Immature natural killer cell (primary cell): ENCODE measurements at regions not wholly inside any gene's neighbourhood (a gene's known extent, or its start where the extent isn't known, plus 50 kb on each side); places are given as distances from the start of the nearest gene placed in this dataset.
"Not testable (repeated sequence)": the region's sequence is repeated elsewhere in the genome, so short reads cannot be mapped to it uniquely, and the experiment has no call there.

ENCODE experiments used
- DNase-seq, 3 donors: peaks; one replicate each; pipeline ENCODE4 v3.0.0; 2022; ENCODE audit warnings: mixed read lengths in 1 of 3
- H3K27ac Mint-ChIP-seq, 6 donors: one replicate each; pipeline ENCODE4 v1.8.0; 2020; ENCODE audit warnings: mixed read lengths in 6 of 6, mild to moderate bottlenecking in 5 of 6, inconsistent platforms in 4 of 6, moderate library complexity in 3 of 6
- H3K27me3 Mint-ChIP-seq, 3 donors: one replicate each; pipeline ENCODE4 v1.8.0; 2020 to 2021; ENCODE audit warnings: low read depth in 3 of 3, mild to moderate bottlenecking in 3 of 3, mixed read lengths in 3 of 3, moderate library complexity in 3 of 3, inconsistent platforms in 1 of 3
- H3K36me3 Mint-ChIP-seq, 3 donors: one replicate each; pipeline ENCODE4 v1.8.0; 2020; ENCODE audit warnings: mixed read lengths in 3 of 3, inconsistent platforms in 2 of 3, mild to moderate bottlenecking in 2 of 3
- H3K4me1 Mint-ChIP-seq, 2 donors: one replicate each; pipeline ENCODE4 v1.8.0; 2020; ENCODE audit warnings: inconsistent platforms in 2 of 2, mild to moderate bottlenecking in 2 of 2, mixed read lengths in 2 of 2, moderate library complexity in 1 of 2
- H3K4me3 Mint-ChIP-seq, 5 donors: one replicate each; pipeline ENCODE4 v1.8.0; 2020; ENCODE audit warnings: mild to moderate bottlenecking in 5 of 5, mixed read lengths in 5 of 5, inconsistent platforms in 3 of 5, moderate library complexity in 3 of 5
- H3K9me3 Mint-ChIP-seq, 6 donors: one replicate each; pipeline ENCODE4 v1.8.0; 2020; ENCODE audit warnings: mild to moderate bottlenecking in 6 of 6, mixed read lengths in 6 of 6, inconsistent platforms in 4 of 6, moderate library complexity in 3 of 6

DNA sequence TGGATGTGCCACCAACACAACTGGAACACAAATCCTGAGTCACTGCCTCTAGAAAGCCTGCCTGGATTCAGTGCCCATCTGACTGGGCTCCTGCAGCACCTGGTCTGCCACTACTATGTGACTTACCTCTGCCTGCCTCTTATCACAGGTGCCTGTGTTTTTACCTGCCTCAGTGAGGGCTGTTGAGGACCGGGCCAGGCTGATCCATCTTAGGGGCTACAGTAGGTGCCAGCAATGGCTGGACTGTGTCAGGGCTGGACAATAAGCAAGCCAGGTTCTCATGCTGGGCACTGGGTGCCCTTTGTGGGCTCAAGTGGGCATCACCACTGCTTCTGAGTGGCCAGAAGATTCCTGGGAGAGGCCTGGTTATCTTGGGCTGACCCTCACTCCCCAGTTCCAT, 948.6 kb upstream of the TPTE start:
- H3K27me3 Mint-ChIP-seq, DNase-seq, H3K4me1 Mint-ChIP-seq: not testable (repeated sequence)

DNA sequence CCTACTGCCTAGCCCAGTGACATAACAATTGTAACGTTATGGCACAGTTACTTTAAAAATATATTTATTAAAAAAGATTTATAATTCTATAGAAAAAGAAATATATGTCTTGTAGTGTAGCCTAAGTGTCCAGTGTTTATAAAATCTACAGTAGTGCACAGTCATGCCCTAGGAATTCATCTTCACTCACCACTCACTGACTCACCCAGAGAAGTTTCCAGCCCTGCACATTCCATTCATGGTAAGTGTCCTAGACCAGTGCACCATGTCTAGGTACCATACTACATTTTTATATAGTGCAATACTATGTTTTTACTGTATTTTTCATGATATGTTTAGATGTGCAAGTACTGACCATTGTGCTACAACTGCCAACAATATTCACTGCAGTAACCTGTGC, 947.9 kb upstream of the TPTE start:
- H3K27me3 Mint-ChIP-seq, H3K9me3 Mint-ChIP-seq, H3K36me3 Mint-ChIP-seq, H3K27ac Mint-ChIP-seq, DNase-seq, H3K4me3 Mint-ChIP-seq, H3K4me1 Mint-ChIP-seq: not testable (repeated sequence)

More for the DNA sequence above, 948.6 kb upstream of the TPTE start:
- H3K27ac Mint-ChIP-seq, H3K36me3 Mint-ChIP-seq, H3K4me3 Mint-ChIP-seq: not testable (repeated sequence)
- peaks cover 5 to 13% (median 9%) of the 10 kb centered on the region in 6 donors for H3K9me3 Mint-ChIP-seq

DNA sequence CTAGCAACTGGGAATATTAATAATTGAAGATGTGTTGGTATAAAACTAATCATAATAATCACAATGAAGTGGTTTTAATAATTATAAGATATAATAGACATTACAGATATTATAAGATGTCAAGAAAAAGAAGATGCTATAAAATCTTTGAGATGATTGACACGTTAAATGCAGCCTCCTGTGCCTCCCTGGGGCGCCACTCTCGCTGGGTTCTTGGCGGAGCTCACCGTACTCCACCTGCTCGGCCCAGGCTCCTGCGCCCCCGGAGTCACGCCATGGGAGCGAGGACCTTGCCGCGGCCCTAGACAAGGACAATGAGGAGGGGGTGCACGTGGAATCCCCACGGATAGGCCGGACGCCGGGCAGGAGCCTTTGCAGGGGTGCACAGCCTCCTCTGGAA, 942.1 kb upstream of the TPTE start:
- H3K27ac Mint-ChIP-seq, H3K9me3 Mint-ChIP-seq, DNase-seq, H3K4me1 Mint-ChIP-seq, H3K4me3 Mint-ChIP-seq, H3K36me3 Mint-ChIP-seq, H3K27me3 Mint-ChIP-seq: not testable (repeated sequence)

DNA sequence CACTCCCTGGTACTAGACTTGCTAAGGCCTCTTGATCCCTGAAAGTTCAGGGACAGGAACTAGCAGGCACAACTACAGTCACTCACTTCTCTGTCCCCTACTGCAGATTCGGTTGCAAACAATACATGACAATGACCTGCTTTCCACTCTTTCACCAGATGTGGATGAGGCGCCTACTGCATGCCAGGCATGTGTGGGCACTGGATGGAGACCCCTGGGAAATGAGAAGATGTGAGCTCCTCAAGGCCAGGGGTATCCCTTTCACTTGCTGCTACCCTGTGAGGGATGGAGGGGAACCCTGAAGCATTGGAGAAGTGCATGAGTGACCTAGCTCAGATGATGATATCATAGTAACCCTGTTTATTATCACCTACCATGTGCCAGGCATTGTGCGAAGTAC, 933.4 kb upstream of the TPTE start:
- H3K4me3 Mint-ChIP-seq, H3K27me3 Mint-ChIP-seq, DNase-seq, H3K9me3 Mint-ChIP-seq, H3K36me3 Mint-ChIP-seq, H3K27ac Mint-ChIP-seq, H3K4me1 Mint-ChIP-seq: not testable (repeated sequence)

DNA sequence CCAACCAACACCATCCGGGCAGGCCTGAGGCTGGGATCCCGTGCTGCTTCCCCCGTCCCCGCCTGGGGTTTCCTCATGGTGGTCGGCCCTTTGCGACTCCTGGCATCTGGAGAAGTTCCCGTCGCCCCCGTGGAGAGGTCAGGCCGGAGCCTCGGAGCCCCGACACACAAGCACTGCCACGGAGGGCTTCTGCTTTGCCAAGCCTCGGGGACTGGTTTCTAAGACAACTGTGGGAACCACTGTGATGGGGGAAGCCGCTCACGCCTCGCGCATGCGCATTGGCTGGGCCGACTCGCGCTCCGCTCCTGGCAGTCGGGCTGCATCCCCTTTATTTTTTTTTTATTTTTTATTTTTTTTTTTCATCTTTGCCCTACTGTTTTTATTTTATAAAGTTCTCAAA, 928.8 kb upstream of the TPTE start:
- not testable (repeated sequence) for DNase-seq

DNA sequence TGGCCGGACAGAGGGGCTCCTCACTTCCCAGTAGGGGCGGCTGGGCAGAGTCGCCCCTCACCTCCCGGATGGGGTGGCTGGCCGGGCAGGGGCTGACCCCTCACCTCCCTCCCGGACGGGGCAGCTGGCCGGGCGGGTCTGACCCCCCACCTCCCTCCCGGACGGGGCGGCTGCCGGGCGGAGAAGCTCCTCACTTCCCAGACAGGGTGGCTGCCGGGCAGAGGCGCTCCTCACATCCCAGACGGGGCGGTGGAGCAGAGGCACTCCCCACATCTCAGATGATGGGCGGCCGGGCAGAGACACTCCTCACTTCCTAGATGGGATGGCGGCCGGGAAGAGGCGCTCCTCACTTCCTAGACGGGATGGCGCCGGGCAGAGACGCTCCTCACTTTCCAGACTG, 927.7 kb upstream of the TPTE start:
- H3K27me3 Mint-ChIP-seq, DNase-seq, H3K9me3 Mint-ChIP-seq, H3K36me3 Mint-ChIP-seq, H3K4me1 Mint-ChIP-seq, H3K4me3 Mint-ChIP-seq, H3K27ac Mint-ChIP-seq: not testable (repeated sequence)

More for the DNA sequence above, 928.8 kb upstream of the TPTE start:
- not testable (repeated sequence) for H3K4me1 Mint-ChIP-seq, H3K4me3 Mint-ChIP-seq, H3K36me3 Mint-ChIP-seq, H3K27me3 Mint-ChIP-seq, H3K9me3 Mint-ChIP-seq, H3K27ac Mint-ChIP-seq

DNA sequence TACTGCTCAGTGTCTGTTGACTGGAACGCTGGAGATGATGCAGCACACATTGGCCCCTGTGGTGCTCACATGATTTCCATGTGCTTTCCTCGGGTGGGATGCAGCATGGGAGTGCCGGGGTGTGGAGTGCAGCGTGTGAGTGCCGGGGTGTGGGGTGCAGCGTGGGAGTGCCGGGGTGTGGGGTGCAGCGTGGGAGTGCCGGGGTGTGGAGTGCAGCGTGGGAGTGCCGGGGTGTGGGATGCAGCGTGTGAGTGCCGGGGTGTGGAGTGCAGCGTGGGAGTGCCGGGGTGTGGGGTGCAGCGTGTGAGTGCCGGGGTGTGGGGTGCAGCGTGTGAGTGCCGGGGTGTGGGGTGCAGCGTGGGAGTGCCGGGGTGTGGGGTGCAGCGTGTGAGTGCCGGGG, 907.4 kb upstream of the TPTE start:
- H3K27ac Mint-ChIP-seq, H3K4me3 Mint-ChIP-seq, H3K36me3 Mint-ChIP-seq, H3K4me1 Mint-ChIP-seq, H3K9me3 Mint-ChIP-seq, H3K27me3 Mint-ChIP-seq, DNase-seq: not testable (repeated sequence)

DNA sequence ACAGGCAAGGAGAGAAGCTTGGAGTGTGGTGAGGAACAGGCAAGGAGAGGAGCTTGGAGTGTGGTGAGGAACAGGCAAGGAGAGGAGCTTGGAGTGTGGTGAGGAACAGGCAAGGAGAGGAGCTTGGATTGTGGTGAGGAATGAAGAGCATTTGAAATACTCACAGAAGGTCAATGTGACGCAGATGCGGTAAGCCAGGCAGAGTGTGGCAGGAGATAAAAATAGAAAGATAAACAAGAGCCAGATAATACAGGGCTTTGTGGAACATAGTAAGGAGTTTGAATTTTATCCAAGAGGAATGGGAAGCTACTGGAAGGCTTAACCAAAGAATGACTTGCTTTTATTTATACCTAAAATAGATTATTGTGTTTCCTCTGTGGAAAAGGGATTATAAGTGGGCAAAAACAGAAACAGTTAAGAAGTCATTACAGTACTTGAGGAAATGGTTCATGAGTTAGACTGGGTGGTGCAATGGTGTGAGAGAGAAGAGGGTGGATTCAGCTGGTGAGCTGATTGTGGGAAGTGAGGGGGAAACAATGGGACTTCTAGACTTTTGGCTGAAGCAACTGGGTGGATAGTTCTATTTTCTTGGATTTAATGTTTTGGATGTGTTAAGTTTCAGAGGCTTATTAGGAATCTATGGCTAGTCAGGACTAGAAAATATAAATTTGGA, 900.1 kb upstream of the TPTE start:
- not testable (repeated sequence) for H3K27ac Mint-ChIP-seq, H3K4me1 Mint-ChIP-seq, H3K4me3 Mint-ChIP-seq, DNase-seq, H3K27me3 Mint-ChIP-seq, H3K36me3 Mint-ChIP-seq, H3K9me3 Mint-ChIP-seq

DNA sequence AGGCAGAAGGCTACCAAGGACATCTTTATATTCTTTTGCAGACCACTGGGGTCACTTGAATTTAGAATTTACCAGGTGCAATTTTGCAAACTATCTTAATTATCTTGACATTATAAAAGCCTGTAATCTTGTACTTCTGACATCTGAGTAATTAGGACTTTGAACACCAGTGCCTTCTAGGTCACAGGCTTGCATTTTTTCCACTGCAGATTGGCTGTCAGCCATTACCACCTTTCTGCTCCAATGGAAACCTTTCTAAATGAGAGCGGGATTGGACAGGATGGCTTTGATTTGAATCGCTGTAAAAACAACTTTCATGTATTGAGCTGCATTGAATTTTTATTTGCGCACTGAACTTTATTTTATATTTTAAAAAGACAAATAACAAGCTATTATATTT, 893.3 kb upstream of the TPTE start:
- DNase-seq, H3K36me3 Mint-ChIP-seq, H3K9me3 Mint-ChIP-seq, H3K27ac Mint-ChIP-seq, H3K27me3 Mint-ChIP-seq, H3K4me3 Mint-ChIP-seq, H3K4me1 Mint-ChIP-seq: not testable (repeated sequence)

DNA sequence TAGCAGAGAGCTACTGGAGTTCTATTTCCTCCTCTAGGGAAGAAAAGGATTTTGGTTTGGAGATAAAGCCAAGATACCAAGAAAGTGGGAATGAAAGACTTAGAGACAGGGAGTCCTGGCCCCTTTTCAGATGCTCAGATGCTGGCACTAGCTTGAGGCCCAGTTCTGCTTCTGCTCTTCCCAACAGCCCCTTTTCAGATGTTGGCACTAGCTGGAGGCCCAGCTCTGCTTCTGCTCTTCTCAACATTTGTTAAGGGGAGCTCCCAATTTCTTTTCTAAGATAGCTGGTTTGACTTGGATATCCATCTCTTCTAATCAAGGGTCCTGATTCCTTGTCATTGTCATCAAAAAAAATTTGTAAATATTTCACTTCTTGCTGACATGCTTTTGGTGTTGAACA, 874.0 kb upstream of the TPTE start:
- not testable (repeated sequence) for H3K4me3 Mint-ChIP-seq, H3K36me3 Mint-ChIP-seq, H3K27ac Mint-ChIP-seq, H3K27me3 Mint-ChIP-seq, H3K4me1 Mint-ChIP-seq, DNase-seq
- peaks cover 8 to 38% (median 29%) of the 10 kb centered on the region in 6 donors for H3K9me3 Mint-ChIP-seq

DNA sequence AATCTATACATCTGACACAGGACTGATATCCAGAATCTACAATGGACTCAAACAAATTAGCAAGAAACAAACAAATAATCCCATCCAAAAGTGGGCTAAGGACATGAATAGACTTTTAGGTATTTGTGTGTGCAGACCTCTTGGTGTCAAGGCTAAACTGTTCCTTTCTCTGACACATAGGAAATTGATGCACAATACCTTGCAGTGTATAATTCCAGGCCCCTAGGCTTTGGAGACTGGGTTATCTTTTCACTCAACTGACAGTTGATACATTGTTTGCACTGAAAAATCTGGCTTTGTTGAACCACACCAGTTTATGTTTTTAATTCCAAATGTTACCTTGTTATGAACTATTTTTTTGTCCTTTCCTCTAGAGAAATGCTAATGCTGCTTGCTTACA, 873.1 kb upstream of the TPTE start:
- not testable (repeated sequence) for H3K36me3 Mint-ChIP-seq, H3K4me3 Mint-ChIP-seq, H3K27me3 Mint-ChIP-seq, H3K27ac Mint-ChIP-seq, H3K4me1 Mint-ChIP-seq, DNase-seq
- peaks cover 8 to 38% (median 31%) of the 10 kb centered on the region in 6 donors for H3K9me3 Mint-ChIP-seq

DNA sequence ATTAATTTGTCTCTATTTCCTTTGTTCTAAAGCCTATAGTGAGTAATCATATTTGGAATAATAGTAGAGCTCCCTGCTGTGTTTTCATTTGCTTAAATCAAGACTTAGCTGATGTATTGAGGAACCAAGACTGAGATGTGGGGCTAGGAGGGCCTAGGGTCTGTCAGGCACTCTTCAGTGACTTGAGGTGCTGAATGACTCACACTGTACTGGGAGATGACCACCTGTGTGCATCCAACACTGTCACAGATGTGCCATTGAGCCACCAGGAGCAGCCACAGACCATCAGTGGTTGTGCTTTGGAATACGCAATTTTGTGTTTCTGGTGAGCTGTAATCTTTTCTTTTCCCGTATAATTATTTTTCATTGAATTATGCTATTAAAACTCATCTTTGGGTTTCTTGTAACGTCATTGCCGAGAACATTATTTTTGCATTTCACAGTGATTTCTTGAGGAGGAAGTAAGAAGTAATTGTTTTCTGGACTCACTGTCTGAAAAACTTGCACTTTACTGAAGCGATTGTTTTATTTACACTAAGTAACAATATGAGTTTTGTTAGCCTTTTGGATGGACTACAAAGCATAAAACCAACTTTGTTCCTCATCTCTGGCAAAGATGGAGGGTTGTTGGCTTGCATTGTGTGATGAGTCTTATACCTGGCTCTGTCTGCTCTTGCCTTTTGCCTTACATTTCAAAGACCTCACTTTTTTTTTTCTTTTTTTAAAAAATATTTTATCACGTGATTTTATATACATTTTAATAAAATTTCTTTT, 872.2 kb upstream of the TPTE start:
- H3K4me1 Mint-ChIP-seq, H3K27ac Mint-ChIP-seq, H3K27me3 Mint-ChIP-seq, DNase-seq, H3K4me3 Mint-ChIP-seq, H3K36me3 Mint-ChIP-seq: not testable (repeated sequence)
- H3K9me3 Mint-ChIP-seq: peaks cover 8 to 38% (median 31%) of the 10 kb centered on the region in 6 donors

DNA sequence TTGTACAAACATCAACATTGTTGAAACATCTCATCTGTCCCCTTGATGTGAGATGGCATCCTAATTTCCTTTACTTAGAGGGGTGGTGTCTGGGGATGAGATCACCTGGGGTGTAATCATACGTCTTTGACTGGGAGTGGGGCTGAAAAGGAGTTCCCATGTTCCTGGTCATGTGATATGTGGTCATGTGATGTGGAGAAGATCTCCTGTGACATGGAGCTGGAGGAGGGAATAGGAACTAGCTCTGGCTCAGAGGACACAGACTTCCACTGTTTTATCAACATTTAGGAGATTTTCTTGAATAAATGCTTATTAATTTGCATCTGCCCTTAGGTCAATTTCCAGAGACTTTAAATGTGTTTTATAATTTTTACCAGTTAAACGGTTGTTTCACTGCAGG, 868.6 kb upstream of the TPTE start:
- not testable (repeated sequence) for H3K4me1 Mint-ChIP-seq

DNA sequence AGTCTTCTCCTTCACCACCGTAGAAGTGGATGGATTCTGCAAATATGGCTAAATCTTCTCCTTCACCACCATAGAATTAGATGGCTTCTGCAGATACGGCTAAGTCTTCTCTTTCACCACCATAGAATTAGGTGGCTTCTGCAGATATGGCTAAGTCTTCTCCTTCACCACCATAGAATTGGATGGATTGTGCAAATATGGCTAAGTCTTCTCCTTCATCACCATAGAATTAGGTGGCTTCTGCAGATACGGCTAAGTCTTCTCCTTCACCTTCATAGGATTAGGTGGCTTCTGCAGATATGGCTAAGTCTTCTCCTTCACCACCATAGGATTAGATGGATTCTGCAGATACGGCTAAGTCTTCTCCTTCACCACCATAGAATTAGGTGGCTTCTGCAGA, 866.2 kb upstream of the TPTE start:
- peaks cover 19 to 41% (median 31%) of the 10 kb centered on the region in 6 donors for H3K9me3 Mint-ChIP-seq
- not testable (repeated sequence) for H3K27me3 Mint-ChIP-seq, H3K27ac Mint-ChIP-seq, H3K4me1 Mint-ChIP-seq, DNase-seq, H3K36me3 Mint-ChIP-seq, H3K4me3 Mint-ChIP-seq

More for the DNA sequence above, 868.6 kb upstream of the TPTE start:
- H3K27ac Mint-ChIP-seq, DNase-seq, H3K4me3 Mint-ChIP-seq, H3K36me3 Mint-ChIP-seq, H3K27me3 Mint-ChIP-seq: not testable (repeated sequence)
- H3K9me3 Mint-ChIP-seq: peaks cover 25 to 46% (median 40%) of the 10 kb centered on the region in 6 donors

DNA sequence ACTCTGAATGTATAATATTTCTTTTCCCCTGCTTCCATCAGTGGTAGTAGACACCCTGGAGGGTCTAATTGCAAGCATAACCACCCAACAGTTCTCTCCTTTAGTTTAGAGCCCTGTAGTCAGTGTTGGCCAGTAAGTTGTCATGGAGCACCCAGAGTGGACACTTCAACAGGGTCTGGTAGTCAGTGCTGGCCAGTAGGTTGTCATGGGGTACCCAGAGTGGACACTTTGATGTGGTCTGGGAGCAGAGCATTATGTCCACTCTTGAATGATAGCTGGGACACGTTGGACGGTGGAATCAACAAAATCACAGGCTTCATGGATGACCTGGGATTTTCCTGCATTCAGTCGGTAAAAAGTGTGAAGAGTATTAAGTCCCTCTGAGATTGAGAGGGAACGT, 864.9 kb upstream of the TPTE start:
- DNase-seq, H3K36me3 Mint-ChIP-seq, H3K27me3 Mint-ChIP-seq, H3K27ac Mint-ChIP-seq, H3K4me3 Mint-ChIP-seq, H3K4me1 Mint-ChIP-seq: not testable (repeated sequence)
- H3K9me3 Mint-ChIP-seq: peaks cover 14 to 33% (median 27%) of the 10 kb centered on the region in 6 donors
